ENCODE measurements at regions not wholly inside any gene's neighbourhood (a gene's known extent, or its start where the extent isn't known, plus 50 kb on each side); places are given as distances from the start of the nearest gene placed in this dataset.

- TF ChIP-seq POLR2A (IDR thresholded peaks at IDR 0.05; ENCODE audit: low read length) (no peak), GATA1 (IDR thresholded peaks at IDR 0.05; ENCODE audit: low read depth, low read length) (no peak)
These were observed 53.2 kb upstream of the RFC3 start for GRCh38 chr13:33764716-33765115.
